ENCODE measurements at regions not wholly inside any gene's neighbourhood (a gene's known extent, or its start where the extent isn't known, plus 50 kb on each side); places are given as distances from the start of the nearest gene placed in this dataset.

DNA sequence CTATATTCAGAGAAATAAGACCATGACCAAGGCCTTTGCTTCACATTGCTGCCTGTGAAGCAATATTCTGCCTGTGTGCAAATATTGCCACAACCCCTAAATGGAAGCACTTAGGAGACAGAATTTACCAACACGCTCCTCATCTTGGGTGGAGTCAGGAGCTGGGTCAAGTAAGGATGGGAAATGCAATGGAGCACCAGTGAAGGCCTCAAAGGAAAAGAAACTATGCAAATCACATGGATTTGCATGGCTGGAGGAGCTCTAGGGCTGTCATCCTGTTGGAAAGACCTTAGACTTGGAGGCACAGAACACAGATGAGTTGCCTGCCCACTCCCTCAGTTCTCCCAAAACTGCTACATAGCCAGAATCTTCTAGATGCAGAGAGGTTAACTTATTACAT, 435.5 kb downstream of the SIPA1L2 start:
- FAIRE-seq (no peak), DNase-seq (ENCODE audit: insufficient read length, low spot score) (no peak)
- TF ChIP-seq POLR2A (IDR thresholded peaks at IDR 0.05; ENCODE audit: low read depth, low read length) = no peak
- TF ChIP-seq TAF1 (IDR thresholded peaks at IDR 0.05; ENCODE audit: low read depth, low read length) = no peak
- TF ChIP-seq PAX5 (IDR thresholded peaks at IDR 0.05; ENCODE audit: insufficient read depth, low read length, severe bottlenecking) = no peak
- no peak for TF ChIP-seq POU2F2 (IDR thresholded peaks at IDR 0.05; ENCODE audit: low read depth, low read length)
- TF ChIP-seq POLR2AphosphoS5 (IDR thresholded peaks at IDR 0.05; ENCODE audit: low read depth, low read length) = no peak
- no peak for TF ChIP-seq SPI1 (IDR thresholded peaks at IDR 0.05; ENCODE audit: low read depth, low read length)

DNA sequence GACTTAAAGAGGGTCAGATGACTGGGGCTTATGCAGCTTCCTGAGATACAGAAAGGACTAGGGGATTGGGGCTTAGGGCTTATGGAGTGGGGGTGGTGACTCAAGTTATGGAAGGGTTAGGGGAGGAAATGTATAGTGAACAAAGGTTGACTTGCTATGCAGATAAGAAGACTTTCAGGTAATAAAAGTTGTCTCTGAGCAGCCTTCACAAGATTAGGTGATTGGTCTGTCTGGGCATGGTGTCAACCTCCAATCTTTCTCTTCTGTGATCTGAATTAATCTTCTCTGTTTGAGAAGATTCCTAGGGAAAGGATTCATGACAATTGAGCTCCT, 436.5 kb downstream of the SIPA1L2 start:
- DNase-seq (ENCODE audit: insufficient read length, low spot score) (no peak), FAIRE-seq (no peak)
- TF ChIP-seq POLR2AphosphoS5 (IDR thresholded peaks at IDR 0.05; ENCODE audit: low read depth, low read length) = no peak

DNA sequence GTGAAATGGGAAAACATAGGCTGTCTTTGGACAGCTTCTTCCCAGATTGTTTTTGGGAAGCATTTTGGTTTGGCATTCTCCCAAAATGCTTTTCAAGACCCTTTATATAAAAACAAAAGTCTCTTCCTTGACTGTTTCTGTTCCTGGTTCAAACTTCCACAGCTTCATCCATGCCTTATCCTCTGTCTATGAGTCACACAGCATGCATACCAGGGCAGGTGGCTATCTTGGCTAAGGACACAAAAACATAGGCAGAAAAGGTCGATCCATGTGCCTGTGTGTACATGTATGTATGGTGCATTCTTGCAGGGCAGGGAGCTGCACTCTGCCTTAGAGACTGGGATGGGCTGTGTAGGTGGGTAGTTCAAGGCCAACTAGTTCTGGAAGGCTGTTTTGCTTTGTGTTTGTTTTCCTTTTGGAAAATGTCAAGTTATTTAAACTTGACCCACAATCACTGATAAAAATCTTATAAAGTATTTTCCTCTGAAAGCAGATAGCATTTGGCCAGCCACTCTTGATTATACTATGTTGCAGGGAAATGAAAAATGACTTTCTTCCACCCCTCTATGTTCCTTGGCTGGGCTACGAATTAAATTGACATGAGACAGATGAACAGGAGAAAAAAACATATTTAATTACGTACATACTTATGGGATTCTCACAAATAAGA, 437.0 kb downstream of the SIPA1L2 start:
- no peak for DNase-seq (ENCODE audit: insufficient read length, low spot score)
- no peak for TF ChIP-seq POU2F2 (IDR thresholded peaks at IDR 0.05; ENCODE audit: low read depth, low read length)
- no peak for TF ChIP-seq PAX5 (IDR thresholded peaks at IDR 0.05; ENCODE audit: insufficient read depth, low read length, severe bottlenecking)
- TF ChIP-seq TAF1 (IDR thresholded peaks at IDR 0.05; ENCODE audit: low read depth, low read length) = no peak
- no peak for TF ChIP-seq POLR2A (IDR thresholded peaks at IDR 0.05; ENCODE audit: low read depth, low read length)
- no peak for TF ChIP-seq POLR2AphosphoS5 (IDR thresholded peaks at IDR 0.05; ENCODE audit: low read depth, low read length)
- no peak for TF ChIP-seq SPI1 (IDR thresholded peaks at IDR 0.05; ENCODE audit: low read depth, low read length)
- no peak for FAIRE-seq

DNA sequence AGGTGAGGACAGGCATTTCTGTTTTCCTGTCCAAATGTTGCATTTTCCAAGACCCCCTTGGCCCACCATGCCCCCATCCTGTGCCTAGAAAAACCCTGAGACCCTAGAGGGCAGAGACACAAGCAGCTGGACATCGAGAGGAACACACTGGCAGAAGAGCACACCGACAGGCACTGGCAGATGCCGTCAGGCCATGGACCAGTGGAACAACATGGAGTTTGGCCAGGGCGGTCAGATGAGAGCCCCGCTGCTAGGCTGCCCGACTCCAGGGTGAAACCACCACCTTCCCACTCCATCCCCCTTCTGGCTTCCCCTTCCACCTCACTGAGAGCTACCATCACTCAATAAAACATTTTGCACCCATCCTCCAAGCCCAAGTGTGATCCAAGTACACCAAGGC, 438.4 kb downstream of the SIPA1L2 start:
- DNase-seq (ENCODE audit: insufficient read length, low spot score) (no peak), FAIRE-seq (no peak)
- TF ChIP-seq POU2F2 (IDR thresholded peaks at IDR 0.05; ENCODE audit: low read depth, low read length) = no peak
- no peak for TF ChIP-seq PAX5 (IDR thresholded peaks at IDR 0.05; ENCODE audit: insufficient read depth, low read length, severe bottlenecking)
- no peak for TF ChIP-seq SPI1 (IDR thresholded peaks at IDR 0.05; ENCODE audit: low read depth, low read length)
- no peak for TF ChIP-seq POLR2AphosphoS5 (IDR thresholded peaks at IDR 0.05; ENCODE audit: low read depth, low read length)
- TF ChIP-seq TAF1 (IDR thresholded peaks at IDR 0.05; ENCODE audit: low read depth, low read length) = no peak
- TF ChIP-seq POLR2A (IDR thresholded peaks at IDR 0.05; ENCODE audit: low read depth, low read length) = no peak

DNA sequence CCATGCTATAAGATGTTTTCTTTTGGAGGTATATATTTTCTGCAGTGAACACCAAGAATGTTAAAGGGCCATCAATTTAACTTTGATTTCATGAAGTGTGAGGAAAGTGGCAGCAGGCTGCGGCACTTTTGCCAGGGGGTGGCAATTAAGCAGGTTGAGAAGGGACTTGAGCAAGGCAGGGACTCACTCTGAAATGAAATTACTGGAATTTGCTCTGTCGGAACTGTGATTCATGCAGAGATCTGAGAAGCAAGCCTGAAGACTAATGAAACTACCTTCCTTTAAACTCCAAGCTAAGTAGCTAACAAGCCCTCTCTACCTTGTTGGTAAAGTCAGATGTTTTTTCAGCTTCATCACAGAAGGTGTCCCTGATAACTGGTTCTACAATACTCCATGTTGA, 441.6 kb downstream of the SIPA1L2 start:
- no peak for TF ChIP-seq POLR2A (IDR thresholded peaks at IDR 0.05; ENCODE audit: low read depth, low read length)
- no peak for TF ChIP-seq PAX5 (IDR thresholded peaks at IDR 0.05; ENCODE audit: insufficient read depth, low read length, severe bottlenecking)
- no peak for TF ChIP-seq POU2F2 (IDR thresholded peaks at IDR 0.05; ENCODE audit: low read depth, low read length)
- no peak for TF ChIP-seq TAF1 (IDR thresholded peaks at IDR 0.05; ENCODE audit: low read depth, low read length)
- no peak for TF ChIP-seq POLR2AphosphoS5 (IDR thresholded peaks at IDR 0.05; ENCODE audit: low read depth, low read length)
- TF ChIP-seq SPI1 (IDR thresholded peaks at IDR 0.05; ENCODE audit: low read depth, low read length) = no peak
- FAIRE-seq = no peak
- DNase-seq (ENCODE audit: insufficient read length, low spot score) = no peak

DNA sequence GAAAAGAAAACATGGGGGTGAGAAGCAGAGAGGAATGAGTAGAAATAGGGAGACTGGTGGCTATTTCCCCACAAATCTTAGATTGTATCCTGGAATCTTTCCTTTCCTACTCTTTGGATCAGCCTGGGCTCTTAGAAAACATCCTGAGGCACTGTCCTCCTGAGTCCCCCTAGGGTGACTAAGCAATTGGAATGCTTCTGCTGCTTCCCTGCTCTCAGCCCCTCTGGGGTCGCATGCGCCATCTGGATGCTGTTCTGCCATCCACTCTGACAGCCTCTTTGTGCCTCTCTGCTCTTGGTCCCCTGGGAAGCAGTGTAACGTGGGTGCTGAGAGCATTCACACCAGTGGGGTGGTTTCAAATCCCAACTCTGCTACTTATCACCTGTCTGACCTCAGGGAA, 443.0 kb downstream of the SIPA1L2 start:
- FAIRE-seq (no peak), DNase-seq (ENCODE audit: insufficient read length, low spot score) (no peak)

DNA sequence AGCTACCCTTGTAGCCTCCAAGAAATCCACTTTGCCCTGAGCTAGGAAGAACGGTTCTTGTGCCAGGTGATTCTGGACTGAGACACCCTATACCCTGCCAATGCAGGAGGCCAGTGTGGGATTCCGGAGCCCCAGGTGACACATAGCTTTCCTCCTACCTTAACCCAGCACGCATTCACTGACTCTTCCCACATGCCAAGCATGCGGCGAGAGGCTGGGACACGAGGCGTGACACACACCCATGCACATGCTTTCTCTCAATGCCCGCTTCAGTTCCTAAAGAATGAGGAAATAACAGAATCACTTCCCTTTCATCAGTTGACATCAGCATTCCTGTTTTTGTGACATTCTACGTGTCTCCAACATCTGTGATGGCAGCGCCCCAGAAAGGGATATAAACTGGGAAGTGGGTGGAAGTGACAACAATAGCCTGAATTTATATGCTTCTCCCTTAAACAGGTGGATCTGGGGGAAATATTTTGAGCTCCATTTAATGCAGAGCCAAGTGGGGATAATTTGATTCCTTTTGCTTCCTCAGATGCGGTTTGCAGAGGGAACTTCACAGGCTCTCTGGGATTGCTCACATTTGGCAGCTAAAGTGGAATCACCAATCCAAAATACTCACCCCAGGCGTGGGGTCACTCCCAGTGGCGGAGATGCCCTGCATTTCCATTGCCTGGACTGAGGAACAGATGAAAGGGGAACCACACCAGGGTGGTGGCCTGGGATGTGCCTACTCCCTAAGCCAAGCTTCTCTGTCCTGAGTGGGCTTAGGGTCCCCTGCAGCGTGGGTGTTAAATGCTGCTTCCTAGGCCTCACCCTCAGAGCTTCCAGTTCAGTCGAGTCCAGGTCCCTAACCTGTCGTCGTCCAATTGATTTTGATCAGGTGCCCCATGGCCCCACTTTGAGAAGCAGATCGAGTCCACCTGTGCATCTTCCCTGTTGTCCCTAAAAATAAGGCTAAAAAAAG, 445.1 kb downstream of the SIPA1L2 start:
- FAIRE-seq (no peak), DNase-seq (ENCODE audit: insufficient read length, low spot score) (no peak)
- no peak for TF ChIP-seq POU2F2 (IDR thresholded peaks at IDR 0.05; ENCODE audit: low read depth, low read length)
- no peak for TF ChIP-seq SPI1 (IDR thresholded peaks at IDR 0.05; ENCODE audit: low read depth, low read length)
- no peak for TF ChIP-seq PAX5 (IDR thresholded peaks at IDR 0.05; ENCODE audit: insufficient read depth, low read length, severe bottlenecking)
- no peak for TF ChIP-seq TAF1 (IDR thresholded peaks at IDR 0.05; ENCODE audit: low read depth, low read length)
- TF ChIP-seq POLR2AphosphoS5 (IDR thresholded peaks at IDR 0.05; ENCODE audit: low read depth, low read length) = no peak
- TF ChIP-seq POLR2A (IDR thresholded peaks at IDR 0.05; ENCODE audit: low read depth, low read length) = no peak

More for the DNA sequence above, 443.0 kb downstream of the SIPA1L2 start:
- TF ChIP-seq POU2F2 (IDR thresholded peaks at IDR 0.05; ENCODE audit: low read depth, low read length) = no peak
- TF ChIP-seq TAF1 (IDR thresholded peaks at IDR 0.05; ENCODE audit: low read depth, low read length) = no peak
- no peak for TF ChIP-seq PAX5 (IDR thresholded peaks at IDR 0.05; ENCODE audit: insufficient read depth, low read length, severe bottlenecking)
- TF ChIP-seq SPI1 (IDR thresholded peaks at IDR 0.05; ENCODE audit: low read depth, low read length) = no peak
- no peak for TF ChIP-seq POLR2A (IDR thresholded peaks at IDR 0.05; ENCODE audit: low read depth, low read length)
- no peak for TF ChIP-seq POLR2AphosphoS5 (IDR thresholded peaks at IDR 0.05; ENCODE audit: low read depth, low read length)

DNA sequence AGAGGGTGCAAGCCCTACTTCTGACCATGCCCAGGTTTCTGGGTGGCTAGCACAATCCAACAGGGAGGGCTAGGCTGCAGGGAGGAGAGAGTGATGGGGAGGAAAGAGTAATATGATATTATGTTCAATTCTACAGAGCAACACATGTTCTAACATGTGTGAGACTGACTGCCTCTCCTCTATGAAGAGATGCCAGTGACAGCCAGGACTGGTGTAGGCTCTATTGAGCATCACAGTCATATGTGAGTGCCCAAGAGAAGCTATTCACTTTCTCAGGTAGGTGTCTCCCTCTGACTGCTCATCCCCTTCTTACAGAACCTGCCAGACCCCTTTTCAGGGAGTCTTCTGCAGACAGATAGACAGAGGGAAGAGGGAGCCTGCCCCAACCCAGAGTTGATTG, 446.1 kb downstream of the SIPA1L2 start:
- FAIRE-seq = no peak

DNA sequence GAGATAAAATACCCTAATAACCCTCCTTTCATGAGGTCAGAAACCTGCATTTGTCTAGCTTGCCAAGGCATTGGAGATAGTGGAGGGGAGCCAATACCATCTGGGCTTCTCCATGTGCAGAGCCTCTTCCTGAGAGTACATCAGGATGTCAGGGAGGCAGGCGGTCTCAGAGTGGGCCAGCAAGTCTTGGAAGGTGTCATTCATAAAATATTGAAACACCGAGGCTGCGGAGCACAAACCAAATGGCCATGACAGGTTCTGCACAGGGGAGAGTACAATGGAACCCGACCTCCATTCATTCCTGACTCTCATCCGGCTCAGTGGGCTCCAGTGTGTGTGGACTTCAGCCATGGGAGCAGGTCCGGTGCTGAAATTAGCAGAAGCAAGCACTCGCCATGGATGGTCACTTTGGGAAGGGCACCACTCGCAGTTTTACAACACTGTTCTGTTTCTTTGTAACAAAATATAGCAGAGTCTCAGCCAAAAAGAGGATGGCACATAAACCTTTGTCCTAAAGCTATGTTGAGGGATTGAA, 446.6 kb downstream of the SIPA1L2 start:
- no peak for FAIRE-seq
- no peak for DNase-seq (ENCODE audit: insufficient read length, low spot score)
- TF ChIP-seq PAX5 (IDR thresholded peaks at IDR 0.05; ENCODE audit: insufficient read depth, low read length, severe bottlenecking) (no peak), SPI1 (IDR thresholded peaks at IDR 0.05; ENCODE audit: low read depth, low read length) (no peak), TAF1 (IDR thresholded peaks at IDR 0.05; ENCODE audit: low read depth, low read length) (no peak), POU2F2 (IDR thresholded peaks at IDR 0.05; ENCODE audit: low read depth, low read length) (no peak)

More for the DNA sequence above, 446.1 kb downstream of the SIPA1L2 start:
- DNase-seq (ENCODE audit: insufficient read length, low spot score) = no peak
- TF ChIP-seq SPI1 (IDR thresholded peaks at IDR 0.05; ENCODE audit: low read depth, low read length) (no peak), POLR2A (IDR thresholded peaks at IDR 0.05; ENCODE audit: low read depth, low read length) (no peak), POU2F2 (IDR thresholded peaks at IDR 0.05; ENCODE audit: low read depth, low read length) (no peak), PAX5 (IDR thresholded peaks at IDR 0.05; ENCODE audit: insufficient read depth, low read length, severe bottlenecking) (no peak), POLR2AphosphoS5 (IDR thresholded peaks at IDR 0.05; ENCODE audit: low read depth, low read length) (no peak), TAF1 (IDR thresholded peaks at IDR 0.05; ENCODE audit: low read depth, low read length) (no peak)
